GM12865 (cell line): ENCODE measurements at regions not wholly inside any gene's neighbourhood (a gene's known extent, or its start where the extent isn't known, plus 50 kb on each side); places are given as distances from the start of the nearest gene placed in this dataset.

ENCODE experiments used
- DNase-seq: peaks from one replicate; pipeline ENCODE4 v3.0.0; 2010; ENCODE audit warnings: low read depth
- H3K4me3 ChIP-seq: 2 replicates; pipeline ENCODE4 v1.5.1; 2011; ENCODE audit warnings: mild to moderate bottlenecking, low read depth, low read length, control low read depth
- TF ChIP-seq, protein P1 (sequence below): IDR thresholded peaks from 2 replicates; pipeline ENCODE4 v1.5.1; 2011; ENCODE audit warnings: low read length, control low read depth, low read depth, inconsistent platforms; ENCODE audit not compliant: insufficient read depth; ENCODE audit errors: missing control alignments

DNA sequence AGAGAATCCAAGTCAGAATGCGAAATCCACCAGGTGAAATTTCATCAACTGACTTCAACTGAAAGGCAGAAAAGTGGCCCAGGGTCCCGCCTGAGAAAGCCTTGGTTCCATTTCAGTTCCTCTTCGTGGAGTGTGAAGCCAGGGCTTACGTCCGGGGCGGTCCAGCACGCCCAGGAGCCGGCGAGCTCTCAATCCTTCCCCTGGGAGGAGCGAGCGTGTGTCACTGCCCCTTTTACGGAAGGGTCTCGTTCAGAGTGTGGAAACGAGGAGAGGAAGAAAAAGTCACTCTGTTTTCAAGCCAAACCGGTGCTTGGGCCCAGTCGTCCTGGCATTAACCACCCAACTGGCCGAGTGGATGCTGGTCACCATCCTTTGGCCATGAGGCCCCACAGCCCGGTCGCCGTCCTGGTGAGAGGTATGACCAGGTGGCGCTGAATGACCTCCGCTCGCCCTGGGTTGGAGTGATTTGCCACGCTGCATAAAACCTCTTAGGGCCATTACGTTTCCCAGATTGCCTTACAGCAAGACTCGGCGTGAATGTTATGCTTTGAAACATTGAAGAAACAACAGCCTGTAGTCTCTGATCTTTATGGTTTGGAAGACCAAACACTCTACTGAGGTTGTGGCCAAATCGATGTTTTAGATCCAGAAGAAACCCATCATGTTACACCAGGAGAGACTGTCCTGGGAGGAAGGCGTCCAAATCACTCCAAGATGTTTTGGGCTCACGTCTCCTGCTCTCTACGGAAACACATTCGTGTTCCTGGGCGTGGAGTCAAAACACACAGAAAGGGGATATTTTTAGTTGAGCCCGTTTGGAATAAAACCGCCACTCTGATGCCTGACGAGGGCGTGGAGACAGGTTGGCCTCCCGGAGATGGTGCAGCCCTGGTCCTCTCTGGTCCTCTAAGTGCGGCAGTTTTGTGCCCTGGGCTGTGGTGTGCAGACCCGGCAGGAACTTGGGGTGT is 93.6 kb upstream of the ACTRT2 start:
- TF ChIP-seq, protein P1, sequence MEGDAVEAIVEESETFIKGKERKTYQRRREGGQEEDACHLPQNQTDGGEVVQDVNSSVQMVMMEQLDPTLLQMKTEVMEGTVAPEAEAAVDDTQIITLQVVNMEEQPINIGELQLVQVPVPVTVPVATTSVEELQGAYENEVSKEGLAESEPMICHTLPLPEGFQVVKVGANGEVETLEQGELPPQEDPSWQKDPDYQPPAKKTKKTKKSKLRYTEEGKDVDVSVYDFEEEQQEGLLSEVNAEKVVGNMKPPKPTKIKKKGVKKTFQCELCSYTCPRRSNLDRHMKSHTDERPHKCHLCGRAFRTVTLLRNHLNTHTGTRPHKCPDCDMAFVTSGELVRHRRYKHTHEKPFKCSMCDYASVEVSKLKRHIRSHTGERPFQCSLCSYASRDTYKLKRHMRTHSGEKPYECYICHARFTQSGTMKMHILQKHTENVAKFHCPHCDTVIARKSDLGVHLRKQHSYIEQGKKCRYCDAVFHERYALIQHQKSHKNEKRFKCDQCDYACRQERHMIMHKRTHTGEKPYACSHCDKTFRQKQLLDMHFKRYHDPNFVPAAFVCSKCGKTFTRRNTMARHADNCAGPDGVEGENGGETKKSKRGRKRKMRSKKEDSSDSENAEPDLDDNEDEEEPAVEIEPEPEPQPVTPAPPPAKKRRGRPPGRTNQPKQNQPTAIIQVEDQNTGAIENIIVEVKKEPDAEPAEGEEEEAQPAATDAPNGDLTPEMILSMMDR: no peak
- H3K4me3 ChIP-seq: no peak overlapping the region

DNA sequence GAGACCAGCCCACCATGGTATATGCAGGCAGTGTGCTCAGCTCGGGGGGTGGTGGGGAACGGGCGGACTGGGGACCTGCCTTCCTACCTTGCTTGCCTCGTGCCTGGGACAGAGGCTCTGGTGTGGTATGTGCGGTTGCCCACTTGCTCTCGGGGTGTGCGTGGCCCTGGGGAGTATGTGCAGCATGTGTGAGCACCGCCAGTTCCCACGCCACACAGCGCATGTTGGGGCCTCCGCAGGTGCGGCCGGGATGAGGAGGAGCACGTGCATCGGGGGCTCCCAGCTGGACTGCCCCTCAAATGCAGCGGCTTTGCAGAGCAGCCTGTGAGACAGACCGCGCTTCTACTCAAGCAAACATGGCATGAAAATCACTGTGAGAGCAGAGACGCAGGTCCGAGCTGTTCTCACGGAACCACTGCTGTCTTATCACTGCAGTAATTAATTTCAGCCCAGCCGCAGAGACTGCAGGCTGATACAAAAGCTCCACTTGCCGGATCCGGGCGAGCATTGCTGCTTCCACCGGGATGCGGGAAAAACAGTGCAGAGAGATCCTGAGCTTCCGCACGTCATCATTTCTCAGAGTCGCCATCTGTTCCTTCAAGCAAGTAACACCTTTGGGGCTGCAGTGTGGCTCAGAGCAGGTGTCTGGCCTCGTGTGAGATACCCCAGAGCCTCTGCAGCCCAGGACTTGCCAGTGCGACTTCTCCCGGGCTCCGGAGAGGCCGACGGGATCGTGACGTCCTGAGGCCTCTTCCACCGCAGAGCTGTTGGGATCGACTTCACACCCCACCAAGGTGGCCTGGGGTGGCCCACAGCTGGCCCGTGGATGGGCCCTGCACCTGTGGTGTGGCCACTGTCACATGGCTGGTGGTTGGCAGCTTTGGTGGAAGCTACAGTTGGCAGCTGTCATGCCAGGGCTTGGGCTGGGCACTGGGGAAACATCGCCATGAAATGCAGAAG is 92.6 kb upstream of the ACTRT2 start:
- DNase-seq: no peak
- TF ChIP-seq, protein P1: no peak
- H3K4me3 ChIP-seq: no peak overlapping the region

More for the DNA sequence above, 93.6 kb upstream of the ACTRT2 start:
- no peak for DNase-seq

DNA sequence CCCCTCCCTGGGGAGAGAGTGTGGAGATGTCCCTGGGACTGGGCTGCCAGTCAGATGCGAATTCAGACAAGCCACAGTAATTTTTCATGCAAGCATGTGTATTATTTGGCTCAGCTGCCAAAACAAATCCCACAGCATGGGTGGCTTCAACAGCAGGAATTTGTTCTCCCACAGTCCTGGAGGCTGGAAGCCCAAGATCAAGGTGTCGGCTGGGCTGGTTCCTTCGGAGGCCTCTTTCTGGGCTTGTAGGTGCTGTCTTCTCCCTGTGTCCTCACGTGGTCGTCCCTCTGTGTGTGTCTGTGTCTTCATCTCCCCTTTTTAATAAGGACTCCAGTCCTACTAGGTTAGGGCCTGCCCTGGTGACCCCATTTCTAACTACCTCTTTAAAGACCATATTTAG is 91.9 kb upstream of the ACTRT2 start:
- no peak for DNase-seq
- no peak overlapping the region for H3K4me3 ChIP-seq
- TF ChIP-seq, protein P1: no peak

DNA sequence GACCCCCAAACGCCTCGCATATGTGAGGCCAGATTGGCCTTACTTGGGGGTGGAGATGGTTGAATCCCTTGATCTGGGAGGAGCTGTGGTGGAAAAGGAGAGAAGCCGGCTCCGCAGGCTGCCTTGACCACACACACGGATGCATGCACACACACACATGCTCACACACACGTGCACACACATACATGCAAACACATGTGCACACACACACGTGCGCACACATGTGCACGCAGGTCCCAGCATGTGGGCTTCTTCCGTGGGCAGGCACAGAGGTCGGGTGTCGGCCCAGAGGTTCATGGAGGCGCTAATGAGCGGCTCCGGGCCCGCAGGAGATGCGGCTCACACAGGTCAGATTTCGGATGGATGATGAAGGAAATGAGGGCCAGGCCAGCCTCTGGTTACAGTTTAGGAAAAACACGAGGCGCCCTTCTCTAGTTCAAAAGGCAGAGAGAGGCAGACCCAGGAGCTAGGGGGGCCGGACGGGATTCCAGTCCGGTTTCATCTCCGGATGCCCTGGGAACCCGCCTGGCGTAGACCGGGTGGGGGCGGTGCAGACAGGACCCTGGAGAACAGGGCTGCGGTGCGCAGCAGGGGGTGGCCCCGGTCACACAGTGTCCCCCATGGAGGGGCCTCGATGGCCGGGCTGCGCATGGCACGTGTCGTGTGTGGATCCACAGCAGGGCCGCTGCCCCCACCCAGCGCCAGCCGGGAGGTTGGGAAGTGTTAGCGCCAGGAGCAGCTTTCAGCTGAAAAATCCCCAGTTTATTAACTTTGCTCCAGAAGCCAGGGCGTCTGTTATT is 91.1 kb upstream of the ACTRT2 start:
- H3K4me3 ChIP-seq: no peak overlapping the region
- TF ChIP-seq, protein P1: no peak
- DNase-seq: no peak

DNA sequence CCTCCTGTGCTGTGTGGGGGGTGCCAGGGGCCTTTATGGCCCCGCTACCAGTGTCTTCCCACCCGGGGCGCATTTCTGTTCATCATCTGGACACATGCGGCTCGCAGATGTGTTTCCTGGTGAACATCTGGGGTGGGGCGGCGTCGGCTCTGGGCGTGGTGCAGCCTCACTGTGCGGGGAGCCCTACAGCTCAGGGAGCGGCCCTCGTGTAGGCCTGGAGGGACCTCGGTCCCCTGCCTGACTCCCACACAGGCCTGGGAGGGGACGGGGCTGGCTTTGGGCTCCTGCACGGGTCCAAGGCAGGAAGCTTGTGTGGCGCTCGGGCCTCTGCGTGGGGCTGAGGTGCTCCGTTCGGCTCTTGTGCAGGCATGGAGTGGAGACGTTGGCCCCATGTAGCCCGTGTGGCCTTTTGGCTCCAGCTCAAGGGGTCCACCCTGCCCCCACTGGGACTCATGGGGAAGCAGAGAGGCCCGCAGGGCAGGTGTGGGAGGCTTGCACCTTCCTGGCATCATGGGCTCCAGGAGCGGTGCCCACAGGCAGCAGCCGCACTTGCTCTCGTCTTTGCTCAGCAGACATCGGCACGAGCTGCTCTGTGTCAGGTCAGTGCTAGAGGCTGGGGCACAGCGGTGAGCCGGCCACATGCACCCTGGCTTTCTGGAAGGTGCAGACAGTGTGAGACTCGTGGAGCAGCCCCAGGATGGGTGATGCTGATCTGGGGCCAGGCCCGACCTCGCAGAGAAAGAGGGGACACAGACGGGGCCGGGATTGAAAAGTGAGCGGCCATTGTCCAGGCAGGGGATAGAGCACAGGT is 90.1 kb upstream of the ACTRT2 start:
- TF ChIP-seq, protein P1: no peak
- H3K4me3 ChIP-seq: no peak overlapping the region
- DNase-seq: no peak
